ENCODE measurements at regions not wholly inside any gene's neighbourhood (a gene's known extent, or its start where the extent isn't known, plus 50 kb on each side); places are given as distances from the start of the nearest gene placed in this dataset.

DNA sequence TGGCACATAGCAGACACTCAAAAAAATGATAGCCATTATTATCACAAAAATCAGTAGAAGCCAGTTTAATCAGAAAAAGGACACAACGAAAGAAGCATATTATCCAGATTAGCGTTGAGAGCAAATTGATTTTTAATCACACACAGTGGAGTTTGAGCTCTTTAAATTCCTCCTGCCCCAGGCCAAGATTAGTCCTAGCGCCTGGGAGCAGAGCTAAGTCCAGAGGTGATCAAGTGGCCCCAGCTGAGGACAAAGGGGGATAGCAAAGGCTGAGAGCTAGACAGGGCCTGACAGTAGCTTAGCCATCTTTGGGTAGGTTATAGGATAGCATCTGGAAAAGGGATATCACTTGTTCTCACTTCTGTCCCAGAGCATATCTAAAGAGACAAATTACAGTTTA is 133.6 kb downstream of the NXPE2 start:
- DNase-seq, result no peak

DNA sequence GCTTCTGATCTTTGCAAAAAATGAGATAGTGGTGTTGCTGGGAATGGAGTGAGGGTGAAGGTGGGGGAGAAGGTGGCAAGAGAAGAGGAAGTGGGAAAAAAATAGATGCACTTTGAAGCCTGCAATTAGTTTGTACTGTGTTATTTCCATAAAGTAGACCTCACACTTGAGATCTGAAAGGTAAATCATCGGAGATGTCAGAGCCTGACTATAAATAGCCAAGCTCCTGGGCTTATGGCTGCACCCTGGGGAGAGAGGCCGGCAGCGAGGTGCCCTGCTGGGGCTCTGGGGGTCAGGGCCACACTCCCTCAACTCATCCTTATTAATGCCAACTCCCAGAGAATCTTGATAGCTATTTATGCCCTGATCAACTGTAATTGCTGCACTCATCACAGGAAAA is 134.4 kb downstream of the NXPE2 start:
- DNase-seq, result no peak

DNA sequence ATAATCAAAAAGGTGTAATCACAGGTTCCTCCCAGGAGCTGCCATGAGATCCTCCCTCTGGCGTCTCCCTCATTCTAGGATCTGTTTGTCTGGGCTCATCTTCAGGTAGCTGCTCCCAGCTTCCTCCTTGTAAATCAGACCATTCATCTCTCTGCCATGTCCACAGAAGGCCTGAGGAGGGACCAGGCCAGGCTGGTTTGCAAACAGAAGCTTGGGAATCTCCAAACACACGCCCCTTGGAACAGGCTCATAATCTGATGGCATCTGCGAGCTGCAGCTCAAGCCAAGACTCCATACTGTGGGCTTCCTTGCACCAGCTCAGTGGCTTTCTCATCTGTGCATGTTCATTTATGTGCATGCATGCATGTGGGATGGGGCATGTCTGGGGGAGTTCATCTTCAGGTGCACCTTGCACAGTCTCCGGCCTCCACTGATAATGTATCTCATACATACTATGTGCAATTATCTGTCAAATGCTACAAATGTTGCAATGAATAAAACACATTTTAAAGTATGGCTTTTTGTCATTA is 134.9 kb downstream of the NXPE2 start:
- DNase-seq, result no peak

DNA sequence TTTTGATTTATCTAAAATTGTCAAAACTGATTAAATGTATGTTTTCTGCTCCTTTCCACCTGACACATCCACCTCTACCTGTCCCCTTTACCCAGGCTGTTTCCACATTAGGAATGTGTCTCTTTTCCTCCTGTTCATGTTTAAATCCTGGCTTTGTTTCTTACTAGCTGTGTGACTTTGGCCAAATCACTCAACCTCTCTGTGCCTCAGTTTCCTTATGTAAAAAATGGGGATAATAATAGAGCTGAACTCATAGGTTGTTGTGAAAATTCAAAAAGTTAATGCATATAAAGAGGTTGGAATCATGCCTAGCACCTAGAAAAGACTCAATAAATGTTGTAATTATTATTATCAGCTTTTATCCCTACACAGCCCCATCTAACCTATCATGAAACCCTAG is 136.8 kb downstream of the NXPE2 start:
- DNase-seq, result no peak

DNA sequence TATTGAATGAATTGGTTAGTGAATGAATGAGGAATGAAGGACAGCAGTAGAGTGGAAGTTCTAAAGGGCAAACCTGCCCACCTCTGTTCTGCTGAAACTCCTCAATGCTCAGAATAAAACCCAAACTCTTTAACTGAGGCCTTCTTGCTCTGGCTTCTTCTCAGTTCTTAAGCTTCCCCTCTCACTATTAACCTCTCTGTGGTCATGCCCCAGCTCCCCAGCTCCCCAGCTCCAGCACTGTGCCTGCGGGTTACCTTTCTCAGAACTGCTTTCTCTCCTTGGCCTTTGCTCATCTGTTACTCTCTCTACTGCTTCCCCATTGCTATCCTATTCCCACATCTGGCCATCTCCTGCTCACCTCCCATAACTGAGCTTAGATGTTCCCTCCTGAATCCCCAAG is 137.4 kb downstream of the NXPE2 start:
- DNase-seq, result no peak

DNA sequence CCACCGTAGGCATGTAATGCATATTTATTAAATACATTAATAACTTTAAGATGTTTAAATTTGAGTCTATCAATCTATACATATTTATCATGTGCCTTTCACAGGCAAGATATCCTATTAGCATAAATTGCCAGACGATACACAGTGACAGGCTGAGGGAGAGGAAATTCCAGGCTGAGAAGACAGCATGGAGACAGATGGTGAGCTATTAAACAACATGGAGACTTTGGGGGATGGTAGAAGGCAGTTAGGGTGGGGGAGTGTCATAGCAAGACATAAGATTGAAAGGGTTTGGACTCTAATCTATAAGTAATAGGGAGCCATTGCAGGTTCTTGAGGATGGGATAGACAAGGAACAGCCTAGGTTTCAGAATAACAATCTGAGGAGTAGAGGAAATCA is 138.5 kb downstream of the NXPE2 start:
- DNase-seq, result no peak

DNA sequence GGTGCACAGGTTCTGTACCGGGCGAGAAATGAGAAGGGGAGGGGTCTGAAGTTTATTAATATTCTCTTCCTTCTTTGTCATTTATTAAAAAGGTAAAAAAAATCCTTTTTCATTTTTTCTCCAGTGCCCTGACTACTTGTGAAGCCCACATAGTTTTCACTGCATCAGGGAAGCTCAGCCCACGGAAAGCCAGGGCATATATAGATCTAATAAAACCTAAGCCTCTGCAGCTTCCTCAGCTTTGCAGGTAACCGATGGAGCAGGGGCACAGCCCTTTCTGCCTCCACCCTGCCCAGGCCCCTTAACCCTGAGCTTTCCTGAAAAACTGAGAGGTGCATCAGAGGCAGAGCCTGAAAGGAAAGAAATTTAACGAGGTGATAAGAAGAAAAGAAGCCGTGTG is 140.1 kb downstream of the NXPE2 start:
- no peak for DNase-seq

DNA sequence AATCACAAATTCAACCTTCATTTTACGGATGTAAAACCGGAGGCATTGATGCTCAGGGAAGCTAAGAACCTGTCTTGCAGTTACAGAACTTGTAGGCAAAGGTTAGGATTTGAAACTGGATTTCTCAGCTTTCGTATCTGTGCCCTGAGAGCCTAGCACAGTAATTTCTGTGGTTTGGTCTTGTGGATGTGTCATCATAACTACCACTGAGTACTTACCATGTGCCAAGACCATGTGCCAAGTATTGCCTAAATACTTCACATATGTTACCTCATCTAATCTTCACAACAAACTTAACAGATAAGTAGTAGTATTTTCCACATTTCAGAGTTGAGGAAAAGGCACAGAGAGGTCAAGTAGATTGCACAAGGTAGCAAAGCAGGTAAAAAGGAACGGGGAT is 140.7 kb downstream of the NXPE2 start:
- no peak for DNase-seq

DNA sequence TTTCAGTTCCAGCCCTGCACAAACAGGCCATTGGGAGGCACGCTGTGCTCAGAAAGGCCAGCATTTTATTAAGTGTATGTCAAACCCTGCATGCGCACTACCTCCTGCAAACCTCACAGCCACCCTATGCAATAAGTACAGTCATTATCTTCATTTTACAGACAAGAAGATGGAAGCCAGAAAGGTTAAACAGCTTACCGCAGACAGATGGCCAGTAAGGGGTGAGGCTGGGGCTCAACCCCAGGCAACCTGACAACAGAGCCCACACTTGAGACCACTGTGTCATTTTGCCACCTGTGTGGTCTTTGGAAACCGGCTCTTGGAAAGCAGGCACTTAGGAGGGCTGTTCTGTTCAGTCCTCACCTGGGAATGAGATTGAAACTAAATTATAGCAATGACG is 142.3 kb downstream of the NXPE2 start:
- DNase-seq, result no peak

DNA sequence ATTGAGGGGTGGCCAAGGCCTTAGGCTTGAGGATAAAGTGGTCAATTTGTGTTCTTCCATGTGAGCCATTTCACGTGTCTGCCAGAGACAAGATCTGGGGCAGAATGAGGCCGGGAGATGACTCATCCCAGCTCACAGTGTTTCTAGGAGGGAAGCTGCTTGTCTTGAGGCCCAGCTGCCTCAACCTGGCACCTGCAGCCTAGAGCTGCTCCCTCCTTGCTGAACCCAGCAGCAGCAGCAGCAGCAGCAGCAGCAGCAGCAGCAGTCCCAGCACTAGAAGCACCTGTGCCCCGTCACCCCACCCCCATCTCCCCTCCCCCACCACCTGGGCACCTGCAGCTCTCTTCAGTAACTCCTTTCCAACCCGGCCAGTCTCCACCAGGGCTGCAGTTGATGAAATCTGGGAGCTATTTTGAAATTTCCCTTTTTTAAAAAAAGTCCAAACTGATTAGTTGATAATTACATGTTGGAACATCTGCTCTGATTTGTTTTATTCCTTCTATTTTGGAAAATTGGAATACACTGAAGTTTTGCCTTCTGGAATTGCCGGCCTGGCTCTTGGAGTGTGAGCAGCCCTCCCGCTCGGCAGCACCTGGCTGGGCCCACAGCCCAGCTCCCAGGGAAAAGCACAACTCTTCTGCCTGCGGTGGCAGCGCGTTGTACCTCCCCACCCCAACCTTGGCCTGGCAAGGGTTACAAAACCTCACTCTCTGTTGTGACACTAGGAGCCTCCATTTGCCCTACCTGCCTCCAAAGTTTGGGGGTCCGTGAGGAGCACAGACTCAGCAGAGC is 143.5 kb downstream of the NXPE2 start:
- no peak for DNase-seq

DNA sequence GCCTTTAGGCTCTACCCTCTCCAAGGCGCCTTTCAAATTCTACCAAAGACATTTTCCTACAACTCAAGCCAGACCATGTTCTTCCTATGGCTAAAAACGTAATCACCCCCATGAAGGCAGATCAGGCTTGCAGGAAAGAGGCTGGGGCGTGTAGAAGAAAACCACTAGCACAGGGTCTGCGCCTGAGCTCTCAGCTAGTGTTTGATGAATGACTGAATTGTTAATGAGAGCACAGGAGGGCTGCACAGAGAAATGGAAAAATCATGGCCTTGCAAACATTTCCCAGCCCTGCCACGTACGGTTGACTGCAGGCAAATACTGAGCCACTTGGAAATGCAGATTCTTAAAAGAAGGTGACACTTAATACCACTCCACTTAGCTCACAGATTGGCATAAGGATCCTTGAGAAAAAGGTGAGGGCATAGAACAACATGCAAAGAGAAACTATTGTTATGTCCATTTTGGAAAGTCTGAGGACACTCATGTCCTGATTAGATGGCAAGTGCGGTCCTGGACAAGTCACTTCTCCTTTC is 148.6 kb downstream of the NXPE2 start:
- no peak for DNase-seq

DNA sequence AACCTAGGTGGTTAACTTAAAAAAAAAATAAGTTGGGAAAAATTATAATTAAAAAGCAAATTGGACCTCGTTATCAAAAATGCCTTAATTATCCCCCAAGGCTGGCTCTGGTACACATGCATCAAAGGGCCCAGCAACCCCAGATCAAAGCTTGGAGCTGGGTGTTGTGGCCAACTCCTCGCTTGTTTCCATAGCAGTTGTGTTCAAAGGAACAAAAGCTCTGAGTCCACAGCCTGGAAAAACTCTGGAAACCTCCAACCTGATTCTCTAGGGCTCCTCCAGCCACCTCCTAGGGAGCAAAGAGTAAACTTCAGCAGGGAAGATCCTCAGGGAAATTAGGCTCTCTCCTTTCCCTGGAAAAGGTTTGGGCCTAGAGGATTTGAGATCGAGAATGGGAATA is 149.4 kb downstream of the NXPE2 start:
- no peak for DNase-seq

DNA sequence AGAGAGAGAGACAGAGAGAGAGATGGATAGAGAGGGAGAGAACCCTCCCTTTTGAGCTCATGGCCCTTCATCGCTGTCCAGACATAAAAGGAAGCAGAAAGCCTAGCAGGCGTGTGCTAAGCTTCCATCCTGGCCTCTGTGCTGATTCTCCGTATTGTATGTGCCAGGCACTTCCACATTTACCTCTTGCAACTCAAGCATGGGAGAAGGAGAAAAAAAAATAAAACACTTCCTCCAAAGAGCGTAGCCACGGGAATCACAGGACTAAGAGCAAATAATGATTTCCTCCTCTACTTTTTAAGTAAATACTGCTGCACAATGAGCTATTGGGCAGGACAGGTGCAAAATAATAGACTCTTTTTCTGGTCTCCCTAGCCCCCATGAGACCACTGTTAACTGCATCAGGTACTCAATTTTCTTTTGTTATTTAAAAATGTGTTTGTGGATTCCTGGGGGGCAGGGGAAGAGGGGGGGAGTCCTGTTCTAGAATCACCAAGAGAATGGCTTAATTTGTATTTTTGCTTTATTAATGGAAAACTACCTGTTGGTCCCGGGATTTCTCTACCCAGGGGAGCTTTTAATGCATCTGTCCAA is 154.3 kb downstream of the NXPE2 start:
- no peak for DNase-seq

DNA sequence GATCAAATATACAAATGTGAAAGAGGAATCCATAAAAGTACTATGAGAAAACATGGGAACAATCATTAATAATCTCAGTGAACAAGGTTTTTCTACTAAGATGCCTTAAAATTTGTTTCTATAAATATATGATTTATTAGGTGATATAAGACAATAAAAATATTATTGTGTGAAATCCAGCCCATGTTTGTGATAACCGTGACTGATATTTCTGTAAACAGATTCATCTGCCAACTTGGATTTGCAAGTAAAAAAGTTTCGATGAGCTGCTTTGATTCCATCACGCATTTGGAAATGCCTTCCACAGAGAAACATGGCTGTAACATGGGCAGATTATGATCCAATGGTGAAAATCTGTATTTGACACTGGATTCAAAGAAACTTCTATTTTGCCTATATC is 157.8 kb downstream of the NXPE2 start:
- DNase-seq, result no peak

DNA sequence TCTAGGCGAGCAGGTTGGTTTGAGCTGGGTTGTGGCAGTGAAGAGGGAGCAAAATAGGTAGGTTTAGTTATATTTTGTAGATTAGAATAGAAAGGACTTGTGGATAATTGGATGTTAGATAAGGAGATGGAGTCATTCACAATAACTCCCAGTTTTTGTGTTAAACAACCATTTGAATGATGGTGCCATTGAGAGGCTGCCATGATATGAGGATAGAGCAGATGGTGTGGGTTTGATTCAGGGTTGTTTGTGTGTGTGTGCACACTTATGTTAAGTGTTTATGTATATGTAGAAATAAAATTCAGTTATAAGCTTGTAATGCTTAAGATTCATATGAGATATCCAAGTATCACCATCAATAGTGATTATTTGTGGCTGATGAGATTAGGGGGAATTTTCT is 166.6 kb downstream of the NXPE2 start:
- DNase-seq, result no peak

DNA sequence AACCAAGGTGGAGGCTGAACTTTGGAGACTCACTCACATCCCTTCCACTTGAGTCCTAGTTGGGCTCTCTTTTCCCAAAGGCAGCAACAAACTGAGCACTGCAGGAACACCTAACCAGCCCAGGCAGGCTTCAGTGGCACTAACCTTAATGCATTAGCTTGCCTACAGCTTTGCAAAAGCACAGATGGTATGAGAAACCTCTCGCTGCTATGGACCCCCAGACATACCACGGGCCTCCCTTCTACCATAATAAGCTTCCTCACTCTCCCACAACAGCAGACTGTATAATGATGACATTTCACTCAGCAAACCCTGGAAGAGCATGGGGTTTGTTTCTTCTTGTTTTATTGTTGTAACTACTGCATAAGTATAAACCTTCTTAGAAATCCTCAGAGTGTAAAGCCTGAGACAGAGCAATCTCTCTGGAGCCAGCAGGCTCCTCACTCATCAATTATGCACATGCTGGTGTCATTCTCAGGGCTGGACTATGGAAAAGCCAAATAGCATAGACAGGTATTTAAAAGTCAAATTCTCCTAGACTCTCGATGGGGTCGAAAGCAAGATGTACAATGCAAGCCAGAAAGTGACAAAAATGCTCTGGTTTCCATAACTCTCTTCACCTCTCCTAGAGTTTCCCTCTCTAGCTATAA is 167.6 kb downstream of the NXPE2 start:
- DNase-seq, result no peak

DNA sequence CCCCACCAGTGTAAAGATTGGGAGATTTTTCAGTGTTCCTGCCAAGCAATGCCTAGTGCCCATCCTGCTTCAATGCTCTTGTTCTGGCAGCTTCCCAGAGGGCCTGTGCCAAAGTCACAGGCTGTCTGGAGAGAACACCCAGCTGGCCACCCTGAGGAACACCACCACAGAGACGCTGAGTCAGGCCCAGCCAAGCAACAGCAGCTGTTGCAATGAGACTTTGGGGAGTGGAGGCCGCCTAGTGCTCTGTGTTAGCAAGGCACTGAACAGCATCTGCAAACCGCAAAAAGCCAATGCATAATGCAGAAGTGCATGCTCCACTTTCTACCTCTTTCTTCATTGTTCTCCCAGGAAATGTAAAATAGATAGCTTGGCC is 168.1 kb downstream of the NXPE2 start:
- peak; percentile 57 for DNase-seq

DNA sequence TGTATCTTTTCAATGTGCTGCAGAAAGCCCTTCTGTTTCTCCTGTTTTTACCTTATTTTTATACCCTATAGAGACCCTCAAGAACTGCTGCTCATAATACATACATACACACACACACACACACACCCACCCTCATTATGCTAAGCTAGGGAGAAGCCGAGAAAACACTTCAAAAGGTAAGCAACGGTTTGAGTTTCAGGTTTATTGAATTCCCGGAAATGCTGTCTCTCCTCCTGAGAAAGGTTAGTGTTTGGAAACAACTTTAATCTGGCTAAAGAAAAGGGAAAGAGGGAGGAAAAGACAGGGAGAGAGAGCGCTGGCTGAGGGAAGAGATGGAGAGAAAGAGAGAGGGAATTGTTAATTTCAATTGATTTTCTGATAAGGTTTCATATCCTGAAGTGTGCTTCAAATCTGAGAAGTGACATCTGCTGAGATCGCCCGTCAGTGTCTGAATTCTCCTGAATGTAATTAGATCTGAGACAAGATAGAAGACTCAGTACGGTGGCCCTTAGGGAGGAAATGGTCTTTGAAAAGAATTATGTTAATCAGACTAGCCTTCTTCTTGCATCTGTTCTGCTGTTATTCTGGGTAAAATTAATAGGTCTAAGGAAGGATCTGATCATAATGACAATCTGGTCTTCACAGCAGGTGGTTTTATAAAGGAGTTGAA is 169.1 kb downstream of the NXPE2 start:
- no peak for DNase-seq

DNA sequence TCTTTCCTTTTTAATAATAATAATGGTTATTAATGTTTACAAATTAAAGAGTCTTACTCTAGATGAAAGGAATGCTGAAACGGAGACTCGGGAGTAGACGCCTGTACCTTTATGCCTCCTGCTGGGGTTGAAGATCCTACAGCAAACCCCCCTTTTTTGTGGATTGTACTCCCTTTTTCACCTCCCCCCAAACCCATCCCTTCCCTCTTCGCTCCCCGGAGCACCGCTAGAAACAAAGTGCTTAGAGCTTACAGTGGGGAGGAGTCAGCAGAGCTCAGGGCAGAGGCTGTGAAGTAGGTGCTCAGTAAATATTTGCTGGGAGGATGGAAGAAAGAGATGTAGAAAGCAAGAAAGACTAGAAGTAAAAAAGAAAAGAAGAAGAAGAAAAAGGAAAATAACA is 169.7 kb downstream of the NXPE2 start:
- DNase-seq, result no peak

DNA sequence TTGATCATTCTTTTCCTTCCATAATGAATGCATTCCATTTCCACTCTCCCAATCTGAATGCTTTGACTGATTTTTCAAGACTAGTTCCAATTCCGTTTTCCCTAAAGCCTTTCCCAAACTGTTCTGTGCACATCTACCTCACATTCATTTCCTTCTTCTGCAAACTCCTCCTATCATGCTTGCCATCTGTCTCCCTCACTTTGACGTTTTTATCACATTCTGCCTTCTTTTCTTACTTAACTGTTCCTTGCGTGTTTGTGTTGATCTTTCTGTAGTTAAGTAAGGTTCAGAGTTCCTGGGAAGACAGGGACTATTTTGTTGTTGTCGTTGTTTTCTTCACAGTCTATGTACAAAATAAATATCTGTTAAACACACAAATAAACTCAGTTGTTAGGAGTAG is 179.0 kb downstream of the NXPE2 start:
- DNase-seq, result no peak

DNA sequence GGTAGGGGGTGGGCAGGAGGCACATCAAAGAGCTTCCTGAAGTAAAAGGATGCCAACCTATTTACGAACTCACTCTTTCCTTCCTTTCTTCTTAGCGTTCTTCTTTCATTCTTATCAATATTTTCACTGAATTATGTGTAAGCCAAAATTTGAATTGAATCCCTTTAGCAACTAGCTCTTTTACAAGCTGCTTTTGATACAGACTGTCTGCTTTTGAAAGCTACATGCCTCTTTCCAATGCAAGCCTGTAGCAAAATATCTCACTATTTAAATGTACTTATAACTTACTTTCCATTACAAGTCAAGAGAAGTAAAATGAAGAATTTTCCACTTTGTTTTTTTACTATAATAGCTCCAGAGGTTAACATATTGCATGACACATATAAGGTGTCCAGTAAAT is 186.6 kb downstream of the NXPE2 start:
- DNase-seq, result no peak

DNA sequence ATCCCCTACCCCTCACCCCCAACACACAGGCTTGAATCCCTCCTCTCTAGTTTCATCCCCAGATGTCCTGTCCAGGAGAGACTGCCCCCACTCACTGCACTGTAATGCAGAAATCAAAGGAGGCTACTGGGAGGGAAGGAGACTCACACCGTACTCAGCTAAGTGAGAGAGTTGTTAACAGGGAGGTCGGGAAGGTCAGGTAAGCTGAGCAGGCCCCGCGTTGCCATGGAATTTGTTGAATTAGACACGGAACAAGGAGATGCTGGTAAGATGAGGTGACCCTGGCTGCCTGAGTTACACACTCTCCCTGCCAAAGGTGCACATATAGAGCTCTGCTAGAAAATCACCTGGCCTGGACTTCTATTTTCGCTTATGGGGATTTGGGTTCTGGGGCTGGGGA is 197.9 kb downstream of the NXPE2 start:
- no peak for DNase-seq

DNA sequence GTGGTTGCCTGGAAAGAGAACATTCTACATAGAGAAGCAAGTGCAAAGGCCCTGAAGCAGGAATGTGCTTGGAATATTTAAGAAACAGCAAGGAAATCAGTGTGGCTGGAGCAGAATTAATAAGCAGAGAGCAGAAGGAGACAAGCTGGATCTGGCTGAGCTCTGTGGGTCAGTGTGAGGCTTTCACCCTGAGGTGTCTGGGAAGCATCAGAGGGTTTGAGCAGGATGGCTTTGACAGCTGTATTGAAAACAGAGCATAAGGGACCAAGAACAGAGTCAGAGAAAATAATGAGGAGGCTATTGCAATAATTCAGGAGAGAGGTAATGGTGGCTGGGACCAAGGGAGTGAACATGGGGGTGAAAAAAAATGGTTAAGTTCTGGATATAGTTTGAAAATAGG is 199.6 kb downstream of the NXPE2 start:
- no peak for DNase-seq

DNA sequence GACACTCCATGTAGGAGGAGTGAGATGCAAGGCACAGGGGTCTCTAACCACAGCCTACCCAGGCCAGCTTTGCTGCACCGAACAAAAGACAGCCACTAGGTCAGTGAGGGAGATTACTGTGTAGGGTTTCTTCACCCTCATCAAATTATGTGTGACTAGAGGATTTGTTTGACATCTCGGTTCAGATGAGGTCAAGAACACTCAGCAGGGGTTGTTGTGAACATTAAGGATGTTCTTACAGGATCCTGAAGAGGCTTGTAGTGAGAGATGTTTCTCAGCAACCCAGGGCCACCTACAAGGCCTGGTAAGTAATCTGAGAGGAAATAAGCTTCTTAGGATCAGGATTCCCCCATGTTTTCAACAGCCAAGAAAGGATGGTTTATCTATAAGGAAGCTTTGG is 202.1 kb downstream of the NXPE2 start:
- no peak for DNase-seq
